ENCODE measurements at regions not wholly inside any gene's neighbourhood (a gene's known extent, or its start where the extent isn't known, plus 50 kb on each side); places are given as distances from the start of the nearest gene placed in this dataset.

- Histone ChIP-seq H3K36me3 (no peaks in the 10 kb centered on the region), H3K4me1 (no peaks in the 10 kb centered on the region), H3K27ac (no peak overlapping the region), H3K4me3 (no peak overlapping the region), H3K9me3 (peaks cover 0 to 15% of the 10 kb centered on the region in 2 donors), H3K27me3 (no peaks in the 10 kb centered on the region)
- no peak for ATAC-seq
- no peak for TF ChIP-seq CTCF (IDR thresholded peaks at IDR 0.05)
- intact Hi-C loops (cut with DNase I): no loop called here
- no peak for DNase-seq
Observed at GRCh38 chr2:153156743-153157142, 321.8 kb downstream of the RPRM start.

- Histone ChIP-seq H3K27me3 (no peaks in the 10 kb centered on the region), H3K36me3 (no peaks in the 10 kb centered on the region), H3K27ac (no peak overlapping the region), H3K9me3 (peaks cover 0 to 15% of the 10 kb centered on the region in 2 donors), H3K4me1 (no peaks in the 10 kb centered on the region), H3K4me3 (no peak overlapping the region)
- no peak for TF ChIP-seq CTCF (IDR thresholded peaks at IDR 0.05)
- ATAC-seq (no peak), DNase-seq (no peak)
- intact Hi-C loops (cut with DNase I): no loop called here
Observed at GRCh38 chr2:153152036-153152435, 326.5 kb downstream of the RPRM start.

GRCh38 chr2:153145470-153145978, 333.0 kb downstream of the RPRM start:
- TF ChIP-seq CTCF (IDR thresholded peaks at IDR 0.05): no peak
- intact Hi-C loops (cut with DNase I): no loop called here
- H3K27ac ChIP-seq: no peak overlapping the region
- no peaks in the 10 kb centered on the region for H3K9me3 ChIP-seq
- DNase-seq (no peak), ATAC-seq (no peak)
- no peak overlapping the region for H3K4me3 ChIP-seq
- no peaks in the 10 kb centered on the region for H3K4me1 ChIP-seq
- no peaks in the 10 kb centered on the region for H3K27me3 ChIP-seq
- no peaks in the 10 kb centered on the region for H3K36me3 ChIP-seq

- no peak for DNase-seq
- H3K9me3 ChIP-seq: no peaks in the 10 kb centered on the region
- TF ChIP-seq CTCF (IDR thresholded peaks at IDR 0.05): no peak
- no peak overlapping the region for H3K27ac ChIP-seq
- intact Hi-C loops (cut with DNase I): no loop called here
- ATAC-seq: no peak
- no peak overlapping the region for H3K4me3 ChIP-seq
- no peaks in the 10 kb centered on the region for H3K36me3 ChIP-seq
- no peaks in the 10 kb centered on the region for H3K4me1 ChIP-seq
- H3K27me3 ChIP-seq: no peaks in the 10 kb centered on the region
Observed at GRCh38 chr2:153143540-153143939, 335.0 kb downstream of the RPRM start.

GRCh38 chr2:153140498-153140897, 338.1 kb downstream of the RPRM start:
- no peaks in the 10 kb centered on the region for H3K4me1 ChIP-seq
- no peaks in the 10 kb centered on the region for H3K36me3 ChIP-seq
- intact Hi-C loops (cut with DNase I): no loop called here
- DNase-seq (no peak), ATAC-seq (no peak)
- no peaks in the 10 kb centered on the region for H3K27me3 ChIP-seq
- no peaks in the 10 kb centered on the region for H3K9me3 ChIP-seq
- no peak overlapping the region for H3K27ac ChIP-seq
- TF ChIP-seq CTCF (IDR thresholded peaks at IDR 0.05): no peak
- no peak overlapping the region for H3K4me3 ChIP-seq
